SK-N-MC (cell line): ENCODE measurements at regions not wholly inside any gene's neighbourhood (a gene's known extent, or its start where the extent isn't known, plus 50 kb on each side); places are given as distances from the start of the nearest gene placed in this dataset.

Source experiments
- EZH2 ChIP-seq: fragments of 200-600 bp; sonication (generic); IDR thresholded peaks from one replicate; pipeline ENCODE4 v1.6.1; 2017; ENCODE audit warnings: antibody characterized with exemption
- POLR2AphosphoS5 ChIP-seq: IDR thresholded peaks from 2 replicates; pipeline ENCODE4 v1.6.1; 2012; ENCODE audit warnings: mild to moderate bottlenecking, low read depth, low read length, borderline replicate concordance

- TF ChIP-seq POLR2AphosphoS5 (no peak), EZH2 (no peak)
These were observed 479.3 kb downstream of the EPHA3 start for GRCh38 chr3:89586676-89587075.
